ENCODE measurements at regions not wholly inside any gene's neighbourhood (a gene's known extent, or its start where the extent isn't known, plus 50 kb on each side); places are given as distances from the start of the nearest gene placed in this dataset.

- TF ChIP-seq CTCF (IDR thresholded peaks at IDR 0.05) (no peak), POLR2A (IDR thresholded peaks at IDR 0.05) (no peak)
Measured at GRCh38 chrX:26889574-26889973, 573.6 kb downstream of the PPP4R3C start.

Data from lower leg skin (tissue), 3 donors.